T-cell (primary cell): ENCODE measurements at regions not wholly inside any gene's neighbourhood (a gene's known extent, or its start where the extent isn't known, plus 50 kb on each side); places are given as distances from the start of the nearest gene placed in this dataset.
"Not testable (repeated sequence)": the region's sequence is repeated elsewhere in the genome, so short reads cannot be mapped to it uniquely, and the experiment has no call there.

Experiments
- ATAC-seq, 4 experiments: fragments of 200-7000 bp in 3 of 4; fragments of 150-1000 bp in 1 of 4; cut with Tn5 transposase; replicated peaks in 1 of 4; 1 replicate in 3 of 4; 2 replicates in 1 of 4; pipeline ENCODE4 v1.10.0; 2021; ENCODE audit warnings: moderate library complexity in 3 of 4, mild to moderate bottlenecking in 2 of 4, moderate number of reproducible peaks in 1 of 4
- CTCF ChIA-PET, 2 donors: fragments of 300-600 bp; sonication (Branson Sonifier 250); formaldehyde crosslinking; loops; one replicate each; lab custom pipeline; 2022; ENCODE audit warnings: antibody characterized with exemption in 2 of 2; lab: Charles Lee
- POLR2A ChIA-PET, 2 donors: fragments of 300-600 bp; sonication (Branson Sonifier 250); formaldehyde crosslinking; loops; one replicate each; lab custom pipeline; 2022; ENCODE audit warnings: antibody characterized with exemption in 2 of 2; lab: Charles Lee
- DNase-seq, 35 experiments: peaks; one replicate each; pipeline versions ENCODE4 v3.0.0 to v3.0.0-alpha.2; 2013 to 2023
- H3K27ac ChIP-seq: one replicate; pipeline ENCODE4 v1.5.1; 2013; ENCODE audit warnings: low read length
- H3K27me3 ChIP-seq, 2 experiments: replicated peaks in 1 of 2; 1 replicate in 1 of 2; 2 replicates in 1 of 2; pipeline versions ENCODE4 v1.6.1 to v1.7.0; 2013; ENCODE audit warnings: low read length in 1 of 2, mixed read lengths in 1 of 2; ENCODE audit not compliant: control insufficient read depth in 2 of 2, insufficient read depth in 2 of 2; ENCODE audit errors: extremely low read depth in 1 of 2
- H3K36me3 ChIP-seq, 2 donors: 1 replicate in 1 of 2; 2 replicates in 1 of 2; pipeline versions ENCODE4 v1.6.1 to v1.7.0; 2013; ENCODE audit warnings: low read length in 1 of 2; ENCODE audit not compliant: control insufficient read depth in 2 of 2, insufficient read depth in 1 of 2; ENCODE audit errors: extremely low read depth in 1 of 2
- H3K4me1 ChIP-seq, 2 experiments: 1 replicate in 1 of 2; 2 replicates in 1 of 2; pipeline versions ENCODE4 v1.6.1 to v1.7.0; 2013; ENCODE audit warnings: low read length in 2 of 2, mixed read lengths in 1 of 2; ENCODE audit not compliant: insufficient read depth in 2 of 2, control insufficient read depth in 1 of 2; ENCODE audit errors: extremely low read depth in 1 of 2
- H3K4me3 ChIP-seq, 2 donors: 1 replicate in 1 of 2; 2 replicates in 1 of 2; pipeline versions ENCODE4 v1.5.1 to v1.7.0; 2013; ENCODE audit warnings: mild to moderate bottlenecking in 2 of 2, low read length in 1 of 2, moderate library complexity in 1 of 2; ENCODE audit not compliant: control insufficient read depth in 1 of 2; ENCODE audit errors: extremely low read depth in 1 of 2
- H3K9me3 ChIP-seq: 2 replicates; pipeline ENCODE4 v1.7.0; 2013
- H3K27ac Mint-ChIP-seq, 2 donors: one replicate each; pipeline ENCODE4 v1.8.0; 2020 to 2021; ENCODE audit warnings: mild to moderate bottlenecking in 2 of 2, mixed read lengths in 2 of 2
- H3K27me3 Mint-ChIP-seq, 2 donors: one replicate each; pipeline ENCODE4 v1.8.0; 2021 to 2022; ENCODE audit warnings: mixed read lengths in 2 of 2
- H3K36me3 Mint-ChIP-seq: one replicate; pipeline ENCODE4 v1.8.0; 2021; ENCODE audit warnings: mixed read lengths
- H3K4me1 Mint-ChIP-seq, 3 donors: one replicate each; pipeline ENCODE4 v1.8.0; 2020 to 2022; ENCODE audit warnings: mixed read lengths in 3 of 3, mild to moderate bottlenecking in 1 of 3
- H3K4me3 Mint-ChIP-seq, 3 donors: one replicate each; pipeline ENCODE4 v1.8.0; 2020 to 2022; ENCODE audit warnings: mild to moderate bottlenecking in 3 of 3, mixed read lengths in 3 of 3, moderate library complexity in 3 of 3
- H3K9me3 Mint-ChIP-seq, 3 donors: one replicate each; pipeline ENCODE4 v1.8.0; 2020 to 2022; ENCODE audit warnings: mixed read lengths in 3 of 3
- WGBS: methylation state at CpG from one replicate; pipeline ENCODE4 v1.1.5; 2013; ENCODE audit warnings: missing lambda C conversion rate; ENCODE audit not compliant: insufficient coverage; 5-methylcytosine and 5-hydroxymethylcytosine counted together

DNA sequence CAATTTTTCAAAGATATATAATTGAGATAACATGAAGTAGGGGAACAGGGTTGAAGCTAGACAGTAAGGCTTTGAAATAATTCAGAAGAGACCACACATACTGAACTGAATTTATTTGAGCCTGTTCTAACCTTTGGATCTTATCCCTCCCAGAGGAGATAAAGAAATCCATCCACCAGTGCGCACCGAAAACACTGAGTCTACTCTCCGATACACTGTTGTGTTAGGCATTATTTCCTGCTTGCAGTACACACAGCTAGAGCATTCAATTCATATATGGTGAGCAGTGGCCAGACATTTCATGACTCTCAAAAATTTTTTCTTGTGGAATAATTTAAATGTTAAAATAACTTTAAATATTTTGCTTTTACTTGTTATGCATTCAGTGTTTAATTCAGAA is 342.7 kb downstream of the GPD2 start:
- CTCF ChIA-PET = no interaction called here
- 100% methylated on average over 3 of the region's 3 CpGs for WGBS
- Histone ChIP-seq H3K4me3 (no peak overlapping the region), H3K9me3 (no peaks in the 10 kb centered on the region), H3K27ac (no peak overlapping the region), H3K4me1 (no peaks in the 10 kb centered on the region), H3K27me3 (no peaks in the 10 kb centered on the region), H3K36me3 (no peaks in the 10 kb centered on the region)
- Mint-ChIP-seq H3K4me1 (no peaks in the 10 kb centered on the region), H3K9me3 (no peaks in the 10 kb centered on the region), H3K27ac (no peak overlapping the region), H3K36me3 (no peaks in the 10 kb centered on the region), H3K27me3 (peaks cover 0 to 3% of the 10 kb centered on the region in 2 donors), H3K4me3 (no peak overlapping the region)
- POLR2A ChIA-PET = no interaction called here
- ATAC-seq (no peak), DNase-seq (no peak)

DNA sequence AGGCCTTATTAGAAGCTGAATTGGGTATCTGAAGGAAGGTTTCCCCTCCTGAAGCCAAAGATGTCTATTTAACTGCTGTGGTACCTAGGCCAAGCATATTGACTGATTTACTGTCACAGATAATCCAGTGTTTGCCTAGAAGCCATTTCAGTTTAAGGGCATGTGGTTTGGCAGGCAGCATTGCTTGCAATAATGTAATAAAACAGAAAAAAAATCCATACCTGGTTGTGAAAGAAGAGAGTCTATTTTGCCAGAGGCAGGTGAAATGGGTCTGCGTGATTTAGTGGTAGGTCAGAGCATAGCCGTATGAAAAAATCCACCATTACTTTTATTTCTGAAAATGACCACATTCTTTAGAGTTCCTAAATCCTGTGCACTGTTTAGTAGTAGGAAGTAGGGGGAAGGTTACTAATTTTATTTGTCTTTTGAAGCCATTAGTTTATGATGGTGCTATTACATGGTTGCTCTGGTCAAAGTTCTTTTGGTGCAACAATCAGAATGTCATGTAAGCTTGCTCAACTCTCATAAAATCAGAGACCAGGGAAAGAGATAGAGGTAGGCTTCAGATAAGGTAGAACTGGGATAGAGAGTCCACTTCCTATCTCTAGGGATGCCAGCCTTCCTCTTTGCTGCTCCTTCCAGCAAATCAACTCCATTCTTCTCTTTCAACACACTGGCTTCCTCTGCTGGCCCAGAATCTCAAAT is 343.4 kb downstream of the GPD2 start:
- no peaks in the 10 kb centered on the region for H3K27me3 ChIP-seq

DNA sequence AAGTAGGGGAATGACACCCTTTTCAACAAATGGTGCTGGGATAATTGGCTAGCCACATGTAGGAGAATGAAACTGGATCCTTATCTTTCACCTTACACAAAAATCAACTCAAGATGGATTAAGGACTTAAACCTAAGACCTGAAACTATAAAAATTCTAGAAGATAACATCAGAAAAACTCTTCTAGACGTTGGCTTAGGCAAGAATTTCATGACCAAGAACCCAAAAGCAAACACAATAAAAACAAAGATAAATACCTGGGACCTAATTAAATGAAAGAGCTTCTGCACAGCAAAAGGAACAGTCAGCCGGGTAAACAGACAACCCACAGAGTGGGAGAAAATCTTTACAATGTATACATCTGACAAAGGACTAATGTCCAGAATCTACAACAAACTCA is 345.5 kb downstream of the GPD2 start:
- H3K4me3 Mint-ChIP-seq, ATAC-seq, H3K9me3 Mint-ChIP-seq, H3K4me1 ChIP-seq, POLR2A ChIA-PET, H3K27ac ChIP-seq, H3K27me3 ChIP-seq, DNase-seq, H3K4me1 Mint-ChIP-seq, CTCF ChIA-PET, H3K36me3 ChIP-seq, H3K27ac Mint-ChIP-seq, H3K36me3 Mint-ChIP-seq, H3K9me3 ChIP-seq, H3K4me3 ChIP-seq, H3K27me3 Mint-ChIP-seq: not testable (repeated sequence)
- 0% methylated on average over 1 of the region's 2 CpGs for WGBS

More for the DNA sequence above, 343.4 kb downstream of the GPD2 start:
- Mint-ChIP-seq H3K4me1 (no peaks in the 10 kb centered on the region), H3K4me3 (no peak overlapping the region), H3K36me3 (no peaks in the 10 kb centered on the region), H3K27ac (no peak overlapping the region), H3K27me3 (peaks cover 0 to 3% of the 10 kb centered on the region in 2 donors), H3K9me3 (no peaks in the 10 kb centered on the region)
- WGBS = no CpG with 5 or more reads among the region's 2 CpGs
- Histone ChIP-seq H3K9me3 (no peaks in the 10 kb centered on the region), H3K4me1 (no peaks in the 10 kb centered on the region), H3K36me3 (no peaks in the 10 kb centered on the region), H3K27ac (no peak overlapping the region), H3K4me3 (no peak overlapping the region)
- no peak for DNase-seq
- ChIA-PET POLR2A (interaction anchor here in 1 of 2 donors (0.6 kb wide), 1 partner anchor 165 kb away, joined by 4 read pairs; no protein-coding TSS in a partner anchor), CTCF (no interaction called here)
- ATAC-seq = no peak

DNA sequence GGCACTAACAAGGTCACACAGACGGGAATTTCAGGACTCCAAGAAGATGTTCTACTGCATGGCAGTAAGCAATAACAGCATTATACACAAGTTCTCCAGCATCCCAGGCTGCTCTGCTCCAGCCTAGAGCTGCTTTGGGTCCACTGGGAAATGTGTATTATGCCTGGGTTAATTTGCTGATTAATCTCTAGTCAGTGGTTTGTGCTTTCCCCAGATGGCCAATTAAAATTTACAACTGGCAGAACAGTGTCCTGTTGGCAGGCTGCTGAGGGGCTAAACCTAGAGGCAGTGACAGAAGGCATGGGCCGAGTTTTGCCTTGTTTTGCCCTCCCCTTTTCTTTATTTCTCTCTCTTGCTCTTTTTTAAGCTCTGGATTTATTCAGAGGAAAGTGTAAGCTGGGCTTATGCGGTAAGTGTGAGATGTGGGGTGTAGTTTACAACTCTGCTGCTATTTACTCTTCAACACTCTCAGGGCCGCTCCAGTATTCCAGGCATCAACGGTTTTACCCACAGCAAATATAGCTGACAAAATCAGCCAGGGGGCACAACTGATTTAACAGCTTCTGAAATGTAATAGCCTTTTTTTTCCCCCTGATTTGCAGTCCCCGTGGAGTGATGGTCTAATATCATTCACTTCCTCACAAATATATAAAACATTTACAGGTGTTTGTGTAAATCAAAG is 348.0 kb downstream of the GPD2 start:
- Histone ChIP-seq H3K9me3 (no peaks in the 10 kb centered on the region), H3K27ac (no peak overlapping the region), H3K4me1 (no peaks in the 10 kb centered on the region), H3K4me3 (no peak overlapping the region), H3K27me3 (no peaks in the 10 kb centered on the region), H3K36me3 (no peaks in the 10 kb centered on the region)
- no peak overlapping the region for H3K4me3 Mint-ChIP-seq
- no peak overlapping the region for H3K27ac Mint-ChIP-seq
- no CpG with 5 or more reads among the region's 6 CpGs for WGBS
- H3K36me3 Mint-ChIP-seq = no peaks in the 10 kb centered on the region
- CTCF ChIA-PET = no interaction called here
- POLR2A ChIA-PET = no interaction called here
- H3K9me3 Mint-ChIP-seq = no peaks in the 10 kb centered on the region
- DNase-seq (no peak), ATAC-seq (no peak)
- no peaks in the 10 kb centered on the region for H3K4me1 Mint-ChIP-seq
- peaks cover 0 to 3% of the 10 kb centered on the region in 2 donors for H3K27me3 Mint-ChIP-seq

DNA sequence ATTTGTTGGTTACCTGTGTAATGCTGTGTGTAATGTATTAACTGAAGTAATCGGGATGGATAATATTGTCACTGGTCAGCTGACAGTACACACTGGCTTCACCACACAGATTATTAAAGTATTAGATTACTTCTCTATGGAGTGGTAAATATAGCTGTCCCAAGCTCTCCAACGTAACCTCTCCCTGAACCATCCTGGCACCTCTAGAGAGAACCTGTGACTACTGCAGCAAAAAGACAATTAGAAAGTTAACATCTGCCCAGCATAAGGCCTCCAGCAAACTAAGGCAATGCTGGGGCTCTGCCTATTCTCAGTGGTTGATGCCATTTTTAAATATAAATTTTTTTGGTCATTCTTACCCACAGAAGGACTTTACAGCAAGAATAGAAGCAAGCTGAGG is 351.3 kb downstream of the GPD2 start:
- Histone ChIP-seq H3K36me3 (no peaks in the 10 kb centered on the region), H3K27me3 (no peaks in the 10 kb centered on the region), H3K4me3 (no peak overlapping the region), H3K4me1 (no peaks in the 10 kb centered on the region), H3K27ac (no peak overlapping the region), H3K9me3 (no peaks in the 10 kb centered on the region)
- DNase-seq (no peak), ATAC-seq (no peak)
- CTCF ChIA-PET = no interaction called here
- Mint-ChIP-seq H3K9me3 (no peaks in the 10 kb centered on the region), H3K27ac (no peak overlapping the region), H3K27me3 (no peaks in the 10 kb centered on the region), H3K4me3 (no peak overlapping the region), H3K36me3 (no peaks in the 10 kb centered on the region), H3K4me1 (no peaks in the 10 kb centered on the region)
- POLR2A ChIA-PET = no interaction called here
- no CpG with 5 or more reads among the region's 2 CpGs for WGBS

DNA sequence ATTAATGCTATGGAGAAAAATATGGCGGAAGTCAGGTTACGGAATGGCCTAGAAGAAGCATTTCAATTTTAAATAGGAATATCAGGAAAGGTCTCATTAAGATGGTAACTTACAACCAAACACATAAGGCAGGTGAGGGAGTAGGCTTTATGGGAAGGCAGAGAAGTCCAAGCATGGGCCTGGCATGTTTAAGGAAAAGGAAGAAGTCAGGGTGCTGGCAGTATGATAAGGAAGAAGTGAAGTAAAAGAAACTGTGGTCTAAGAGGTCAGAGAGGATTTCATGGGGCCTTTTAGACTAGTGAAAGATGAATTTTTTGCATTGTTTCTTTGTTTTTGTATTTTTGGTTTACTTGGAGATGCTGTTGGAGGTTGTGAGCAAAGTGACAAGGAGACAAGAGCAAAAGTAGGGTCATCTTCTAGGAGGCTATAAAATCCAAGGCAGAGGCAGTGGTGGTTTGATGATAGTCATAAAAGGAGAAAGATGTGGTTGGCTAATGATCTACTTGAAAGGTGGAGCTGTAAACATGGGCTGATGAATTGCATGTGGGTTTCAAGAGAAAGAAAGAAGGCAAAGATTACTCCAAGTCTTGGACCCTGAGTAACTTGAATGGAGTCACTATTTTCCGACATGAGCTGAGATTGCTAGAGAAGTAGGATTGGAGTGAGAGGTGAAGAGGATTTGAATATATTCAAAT is 354.3 kb downstream of the GPD2 start:
- ATAC-seq (no peak), DNase-seq (no peak)
- WGBS = 75% methylated on average over 1 of the region's 3 CpGs
- Mint-ChIP-seq H3K4me1 (no peaks in the 10 kb centered on the region), H3K27me3 (no peaks in the 10 kb centered on the region), H3K9me3 (no peaks in the 10 kb centered on the region), H3K27ac (no peak overlapping the region), H3K4me3 (no peak overlapping the region), H3K36me3 (no peaks in the 10 kb centered on the region)
- no peaks in the 10 kb centered on the region for H3K4me1 ChIP-seq
- CTCF ChIA-PET = interaction anchor here in 1 of 2 donors (1.1 kb wide), 1 partner anchor 9 kb away, joined by 3 read pairs; no protein-coding TSS in a partner anchor
- H3K36me3 ChIP-seq = no peaks in the 10 kb centered on the region
- H3K9me3 ChIP-seq = no peaks in the 10 kb centered on the region
- POLR2A ChIA-PET = no interaction called here
- no peaks in the 10 kb centered on the region for H3K27me3 ChIP-seq
- H3K27ac ChIP-seq = no peak overlapping the region
- no peak overlapping the region for H3K4me3 ChIP-seq
